GM12891 (cell line): ENCODE measurements at regions not wholly inside any gene's neighbourhood (a gene's known extent, or its start where the extent isn't known, plus 50 kb on each side); places are given as distances from the start of the nearest gene placed in this dataset.

ENCODE experiments used
- PAX5 ChIP-seq: IDR thresholded peaks from 2 replicates; pipeline ENCODE4 v1.6.1; 2011; ENCODE audit warnings: low read length, moderate library complexity, mild to moderate bottlenecking; ENCODE audit not compliant: insufficient read depth, severe bottlenecking
- POLR2A ChIP-seq: IDR thresholded peaks from 2 replicates; pipeline ENCODE4 v1.6.1; 2011; ENCODE audit warnings: low read depth, low read length, control low read depth
- POLR2AphosphoS5 ChIP-seq: IDR thresholded peaks from 2 replicates; pipeline ENCODE4 v1.6.1; 2011; ENCODE audit warnings: low read depth, low read length, control low read depth
- POU2F2 ChIP-seq: IDR thresholded peaks from 2 replicates; pipeline ENCODE4 v1.6.1; 2011; ENCODE audit warnings: low read depth, mild to moderate bottlenecking, control low read depth, low read length, moderate library complexity
- SPI1 ChIP-seq: IDR thresholded peaks from 2 replicates; pipeline ENCODE4 v1.6.1; 2011; ENCODE audit warnings: low read depth, low read length, control low read depth
- TAF1 ChIP-seq: IDR thresholded peaks from 2 replicates; pipeline ENCODE4 v1.6.1; 2011; ENCODE audit warnings: low read depth, low read length, control low read depth

GRCh38 chr4:31601793-31602192 lies 881.6 kb downstream of the PCDH7 start:
- TF ChIP-seq POLR2A (no peak), TAF1 (no peak), POLR2AphosphoS5 (no peak), POU2F2 (no peak), SPI1 (no peak), PAX5 (no peak)
